HepG2 (cell line): ENCODE measurements at regions not wholly inside any gene's neighbourhood (a gene's known extent, or its start where the extent isn't known, plus 50 kb on each side); places are given as distances from the start of the nearest gene placed in this dataset.
A peak's percentile ranks its signal among the peaks of the same experiment; 100 is the strongest.

Experiments
- BORCS8-MEF2B ChIP-seq: sonication (generic); formaldehyde crosslinking; IDR thresholded peaks from 2 replicates; pipeline ENCODE4 v1.8.0; 2022; ENCODE audit warnings: mild to moderate bottlenecking, missing genetic modification reagents
- CC2D1A ChIP-seq: sonication (generic); formaldehyde crosslinking; IDR thresholded peaks from 2 replicates; pipeline ENCODE4 v1.8.1; 2023; ENCODE audit warnings: mild to moderate bottlenecking, missing genetic modification reagents
- HIVEP1 ChIP-seq: sonication (generic); formaldehyde crosslinking; IDR thresholded peaks from 2 replicates; pipeline ENCODE4 v1.4.0; 2020; ENCODE audit warnings: mild to moderate bottlenecking, missing genetic modification reagents
- HNRNPLL ChIP-seq: fragments of 200-400 bp; formaldehyde crosslinking; IDR thresholded peaks from 2 replicates; pipeline ENCODE4 v1.6.1; 2017; ENCODE audit warnings: mild to moderate bottlenecking, low read depth, low read length; ENCODE audit not compliant: poor library complexity, severe bottlenecking
- MLLT10 ChIP-seq: sonication (generic); formaldehyde crosslinking; IDR thresholded peaks from 2 replicates; pipeline ENCODE4 v1.4.0; 2020; ENCODE audit warnings: missing genetic modification reagents
- MYNN ChIP-seq: sonication (generic); formaldehyde crosslinking; IDR thresholded peaks from 2 replicates; pipeline ENCODE4 v1.4.0; 2020; ENCODE audit warnings: mild to moderate bottlenecking, low read depth, missing genetic modification reagents
- POLR2G ChIP-seq: fragments of 200-400 bp; formaldehyde crosslinking; IDR thresholded peaks from 2 replicates; pipeline ENCODE4 v1.6.1; 2018; ENCODE audit warnings: mild to moderate bottlenecking, low read depth, low read length, moderate library complexity
- SAP130 ChIP-seq: IDR thresholded peaks from 2 replicates; pipeline ENCODE4 v1.6.1; 2016; ENCODE audit warnings: low read depth
- SNAI1 ChIP-seq: sonication (generic); formaldehyde crosslinking; IDR thresholded peaks from 2 replicates; pipeline ENCODE4 v1.5.0; 2020; ENCODE audit warnings: mild to moderate bottlenecking, missing genetic modification reagents, borderline replicate concordance
- TFDP1 ChIP-seq: IDR thresholded peaks from 2 replicates; pipeline ENCODE4 v1.6.1; 2016; ENCODE audit warnings: missing compliant biosample characterization, missing genetic modification reagents, borderline replicate concordance
- YY1 ChIP-seq: IDR thresholded peaks from 2 replicates; pipeline ENCODE4 v1.6.1; 2011; ENCODE audit warnings: low read length, low read depth, moderate library complexity, mild to moderate bottlenecking; ENCODE audit not compliant: insufficient read depth, insufficient replicate concordance
- ZBTB10 ChIP-seq: sonication (generic); formaldehyde crosslinking; IDR thresholded peaks from 2 replicates; pipeline ENCODE4 v1.4.0; 2020; ENCODE audit warnings: missing genetic modification reagents, borderline replicate concordance
- ZBTB49 ChIP-seq: sonication (generic); formaldehyde crosslinking; IDR thresholded peaks from 2 replicates; pipeline ENCODE4 v1.4.0; 2020; ENCODE audit warnings: missing genetic modification reagents, borderline replicate concordance
- ZMYM4 ChIP-seq: sonication (generic); formaldehyde crosslinking; IDR thresholded peaks from 2 replicates; pipeline ENCODE4 v1.8.1; 2023; ENCODE audit warnings: mild to moderate bottlenecking, missing genetic modification reagents
- ZNF24 ChIP-seq: fragments of 450-650 bp; IDR thresholded peaks from 2 replicates; pipeline ENCODE4 v1.6.1; 2017; ENCODE audit warnings: antibody characterized with exemption, mild to moderate bottlenecking
- ZNF530 ChIP-seq: sonication (generic); formaldehyde crosslinking; IDR thresholded peaks from 2 replicates; pipeline ENCODE4 v1.5.0; 2020; ENCODE audit warnings: low read depth, mild to moderate bottlenecking, missing genetic modification reagents
- ZNF687 ChIP-seq: sonication (generic); formaldehyde crosslinking; IDR thresholded peaks from 2 replicates; pipeline ENCODE4 v1.5.1; 2020; ENCODE audit warnings: mild to moderate bottlenecking, missing genetic modification reagents, moderate library complexity
- ZNF878 ChIP-seq: sonication (generic); formaldehyde crosslinking; IDR thresholded peaks from 2 replicates; pipeline ENCODE4 v1.8.1; 2023; ENCODE audit warnings: mild to moderate bottlenecking, missing genetic modification reagents, moderate library complexity

- peak; percentile 73; the same call in 1 of the 2 replicates for TF ChIP-seq TFDP1
- peak; percentile 52 for TF ChIP-seq ZBTB10 (CRISPR knock-in tag)
- TF ChIP-seq ZNF530 (CRISPR knock-in tag), result no peak
- peak; percentile 47 for TF ChIP-seq HNRNPLL
- peak; percentile 98 for TF ChIP-seq POLR2G
- TF ChIP-seq ZNF24, result peak; percentile 51
- 0 out of 2 replicates have a peak, but pooled peaks have one; percentile 75 for TF ChIP-seq ZBTB49 (CRISPR knock-in tag)
- TF ChIP-seq ZNF878 (CRISPR knock-in tag), result peak; percentile 91; the same call in 1 of the 2 replicates
- TF ChIP-seq MYNN (CRISPR knock-in tag), result no peak
- peak; percentile 90 for TF ChIP-seq HIVEP1 (CRISPR knock-in tag)
- peak; percentile 98 for TF ChIP-seq SAP130 (CRISPR knock-in tag)
- TF ChIP-seq ZNF687 (CRISPR knock-in tag), result peak; percentile 98
- TF ChIP-seq MLLT10, result no peak
- no peak for TF ChIP-seq CC2D1A
- TF ChIP-seq BORCS8-MEF2B (CRISPR knock-in tag), result peak; percentile 98
- peak; percentile 69; the same call in 1 of the 2 replicates for TF ChIP-seq SNAI1
- peak; percentile 87 for TF ChIP-seq YY1
- TF ChIP-seq ZMYM4 (CRISPR knock-in tag), result peak; percentile 99
Observed at GRCh38 chr17:47066841-47067682, 88.0 kb upstream of the RPRML start (continued).
